Large intestine (tissue), 3 donors: ENCODE measurements at regions not wholly inside any gene's neighbourhood (a gene's known extent, or its start where the extent isn't known, plus 50 kb on each side); places are given as distances from the start of the nearest gene placed in this dataset.
A peak's percentile ranks its signal among the peaks of the same experiment; 100 is the strongest.

Source experiments
- DNase-seq, 2 donors: peaks; one replicate each; pipeline versions ENCODE4 v3.0.0 to v3.0.0-alpha.2; 2013
- H3K27ac ChIP-seq: one replicate; pipeline ENCODE4 v1.5.1; 2013; ENCODE audit warnings: low read length
- H3K27me3 ChIP-seq: 2 replicates; pipeline ENCODE4 v1.6.1; 2013; ENCODE audit warnings: low read length; ENCODE audit not compliant: control insufficient read depth, insufficient read depth
- H3K36me3 ChIP-seq: 2 replicates; pipeline ENCODE4 v1.6.1; 2013; ENCODE audit warnings: low read length; ENCODE audit not compliant: control insufficient read depth, insufficient read depth
- H3K4me1 ChIP-seq: one replicate; pipeline ENCODE4 v1.6.1; 2013; ENCODE audit warnings: low read length; ENCODE audit not compliant: control insufficient read depth, insufficient read depth
- H3K4me3 ChIP-seq: one replicate; pipeline ENCODE4 v1.5.1; 2013; ENCODE audit warnings: low read length
- H3K9me3 ChIP-seq: one replicate; pipeline ENCODE4 v1.6.1; 2013; ENCODE audit warnings: mild to moderate bottlenecking, low read depth, low read length, moderate library complexity; ENCODE audit not compliant: control insufficient read depth
- WGBS: methylation state at CpG from one replicate; pipeline ENCODE4 v1.1.5; 2013; ENCODE audit warnings: low lambda C conversion rate; ENCODE audit not compliant: insufficient coverage; 5-methylcytosine and 5-hydroxymethylcytosine counted together

GRCh38 chr10:10293481-10293951 lies 724.2 kb upstream of the CELF2 start:
- WGBS, result no CpG with 5 or more reads among the region's 7 CpGs
- no peaks in the 10 kb centered on the region for H3K36me3 ChIP-seq
- H3K27ac ChIP-seq, result no peak overlapping the region
- no peaks in the 10 kb centered on the region for H3K4me1 ChIP-seq
- H3K9me3 ChIP-seq, result no peaks in the 10 kb centered on the region
- no peak overlapping the region for H3K4me3 ChIP-seq
- no peak for DNase-seq
- H3K27me3 ChIP-seq, result no peaks in the 10 kb centered on the region

- H3K36me3 ChIP-seq, result no peaks in the 10 kb centered on the region
- no peak overlapping the region for H3K4me3 ChIP-seq
- H3K4me1 ChIP-seq, result no peaks in the 10 kb centered on the region
- H3K27me3 ChIP-seq, result no peaks in the 10 kb centered on the region
- H3K9me3 ChIP-seq, result no peaks in the 10 kb centered on the region
- no peak overlapping the region for H3K27ac ChIP-seq
- no CpG with 5 or more reads among the region's 9 CpGs for whole genome bisulfite sequencing
- DNase-seq, result no peak
Observed at GRCh38 chr10:10294184-10294880, 723.3 kb upstream of the CELF2 start.

- Histone ChIP-seq H3K9me3 (no peaks in the 10 kb centered on the region), H3K27me3 (no peaks in the 10 kb centered on the region), H3K4me3 (no peak overlapping the region), H3K27ac (no peak overlapping the region), H3K4me1 (no peaks in the 10 kb centered on the region), H3K36me3 (no peaks in the 10 kb centered on the region)
- WGBS, result no CpG with 5 or more reads among the region's 29 CpGs
- DNase-seq, result no peak
Observed at GRCh38 chr10:10294881-10295529, 722.7 kb upstream of the CELF2 start.

GRCh38 chr10:10295537-10295936 lies 722.1 kb upstream of the CELF2 start:
- H3K27me3 ChIP-seq, result no peaks in the 10 kb centered on the region
- no peaks in the 10 kb centered on the region for H3K4me1 ChIP-seq
- H3K9me3 ChIP-seq, result no peaks in the 10 kb centered on the region
- no peak for DNase-seq
- no peak overlapping the region for H3K27ac ChIP-seq
- no peaks in the 10 kb centered on the region for H3K36me3 ChIP-seq
- WGBS, result 76% methylated on average over 6 of the region's 10 CpGs
- no peak overlapping the region for H3K4me3 ChIP-seq

GRCh38 chr10:10302689-10303088 lies 715.0 kb upstream of the CELF2 start:
- H3K9me3 ChIP-seq, result no peaks in the 10 kb centered on the region
- H3K27me3 ChIP-seq, result no peaks in the 10 kb centered on the region
- H3K36me3 ChIP-seq, result no peaks in the 10 kb centered on the region
- WGBS, result 80% methylated on average over 1 of the region's 3 CpGs
- H3K4me3 ChIP-seq, result no peak overlapping the region
- no peak overlapping the region for H3K27ac ChIP-seq
- no peaks in the 10 kb centered on the region for H3K4me1 ChIP-seq
- no peak for DNase-seq

GRCh38 chr10:10307036-10307435 lies 710.6 kb upstream of the CELF2 start:
- DNase-seq, result no peak
- H3K9me3 ChIP-seq, result no peaks in the 10 kb centered on the region
- no peaks in the 10 kb centered on the region for H3K27me3 ChIP-seq
- H3K4me3 ChIP-seq, result no peak overlapping the region
- no peaks in the 10 kb centered on the region for H3K4me1 ChIP-seq
- H3K36me3 ChIP-seq, result no peaks in the 10 kb centered on the region
- no peak overlapping the region for H3K27ac ChIP-seq
- WGBS, result no CpG with 5 or more reads among the region's 5 CpGs

- H3K27ac ChIP-seq, result no peak overlapping the region
- H3K9me3 ChIP-seq, result no peaks in the 10 kb centered on the region
- DNase-seq, result no peak
- no peaks in the 10 kb centered on the region for H3K4me1 ChIP-seq
- no CpG with 5 or more reads among the region's 3 CpGs for WGBS
- no peak overlapping the region for H3K4me3 ChIP-seq
- no peaks in the 10 kb centered on the region for H3K36me3 ChIP-seq
- no peaks in the 10 kb centered on the region for H3K27me3 ChIP-seq
Observed at GRCh38 chr10:10307551-10307950, 710.1 kb upstream of the CELF2 start.

- Histone ChIP-seq H3K4me1 (no peaks in the 10 kb centered on the region), H3K27me3 (no peaks in the 10 kb centered on the region)
- 57% methylated on average over 1 of the region's 1 CpG for WGBS
Observed at GRCh38 chr10:10310498-10310897, 707.2 kb upstream of the CELF2 start.

GRCh38 chr10:10311966-10312365 lies 705.7 kb upstream of the CELF2 start:
- Histone ChIP-seq H3K9me3 (no peaks in the 10 kb centered on the region), H3K36me3 (no peaks in the 10 kb centered on the region), H3K4me3 (no peak overlapping the region), H3K27me3 (no peaks in the 10 kb centered on the region), H3K27ac (no peak overlapping the region), H3K4me1 (no peaks in the 10 kb centered on the region)
- WGBS, result 86% methylated on average over 1 of the region's 2 CpGs
- no peak for DNase-seq

More at GRCh38 chr10:10310498-10310897, 707.2 kb upstream of the CELF2 start:
- Histone ChIP-seq H3K36me3 (no peaks in the 10 kb centered on the region), H3K4me3 (no peak overlapping the region), H3K9me3 (no peaks in the 10 kb centered on the region), H3K27ac (no peak overlapping the region)
- DNase-seq, result no peak

- Histone ChIP-seq H3K4me1 (no peaks in the 10 kb centered on the region), H3K27me3 (no peaks in the 10 kb centered on the region), H3K27ac (no peak overlapping the region), H3K36me3 (no peaks in the 10 kb centered on the region), H3K9me3 (no peaks in the 10 kb centered on the region), H3K4me3 (no peak overlapping the region)
- 25% methylated on average over 2 of the region's 3 CpGs for WGBS
- peak; percentile 11 to 46 for DNase-seq
Observed at GRCh38 chr10:10313149-10313835, 704.4 kb upstream of the CELF2 start.
